Hematopoietic multipotent progenitor cell treated with erythropoietin and hydrocortisone succinate and interleukin-3 and kit ligand, for 8 days (in vitro differentiated cells): ENCODE measurements at regions not wholly inside any gene's neighbourhood (a gene's known extent, or its start where the extent isn't known, plus 50 kb on each side); places are given as distances from the start of the nearest gene placed in this dataset.

Experiments
- DNase-seq: peaks from one replicate; pipeline ENCODE4 v3.0.0-alpha.2; 2015

DNA sequence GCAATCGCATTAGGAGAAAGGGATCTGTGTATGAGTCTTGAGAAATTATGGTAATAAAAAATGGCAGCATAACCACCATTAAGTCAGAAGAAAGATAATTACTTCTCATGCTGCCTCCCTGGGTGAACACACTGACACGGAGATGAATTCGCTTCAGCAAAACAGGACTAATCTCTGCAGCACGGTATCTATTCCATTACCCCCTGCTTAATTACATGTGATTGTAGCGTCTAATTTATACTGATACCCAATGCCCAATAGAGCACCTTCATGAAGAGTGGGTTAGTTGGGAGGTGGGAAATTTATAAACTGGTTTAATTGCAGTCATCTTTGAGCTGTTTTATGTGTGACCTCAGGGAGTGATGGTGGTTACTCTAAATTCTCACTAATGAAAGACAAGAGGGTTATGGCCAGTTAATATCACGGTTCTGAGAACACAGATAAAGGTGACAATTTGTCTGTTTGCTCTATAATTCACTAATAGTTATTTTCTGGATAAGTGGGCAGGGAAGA lies 476.2 kb upstream of the SULF2 start:
- DNase-seq, result no peak

DNA sequence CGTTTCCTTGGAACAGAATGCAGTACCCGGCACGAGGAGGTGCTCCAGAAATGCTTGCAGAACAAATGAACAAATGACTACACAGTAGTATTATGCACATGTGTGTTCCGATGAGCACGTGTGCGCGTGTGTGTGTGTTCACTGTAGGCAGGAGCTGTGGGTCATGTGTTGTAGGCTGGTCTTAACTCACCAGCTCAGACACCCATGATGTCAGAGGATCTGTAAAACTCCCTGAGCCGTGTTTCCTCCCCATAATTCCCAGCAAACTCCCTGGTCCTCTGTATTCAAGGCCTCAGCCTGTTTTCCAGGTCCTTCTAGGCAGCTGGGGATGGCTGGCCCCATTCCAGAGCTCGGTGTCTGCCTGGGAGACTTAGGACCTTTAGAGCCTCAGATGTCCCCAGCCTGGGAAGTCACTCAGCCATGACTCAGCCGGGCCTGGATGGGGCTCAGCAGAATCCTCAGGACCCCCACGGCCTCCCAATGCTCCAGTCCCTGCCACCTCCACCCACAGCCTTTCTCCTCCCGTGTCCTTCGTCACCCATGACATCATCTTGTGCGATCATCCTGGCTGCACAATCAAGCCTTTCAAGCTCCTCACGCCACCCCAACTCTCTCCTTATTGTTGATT lies 475.0 kb upstream of the SULF2 start:
- no peak for DNase-seq

DNA sequence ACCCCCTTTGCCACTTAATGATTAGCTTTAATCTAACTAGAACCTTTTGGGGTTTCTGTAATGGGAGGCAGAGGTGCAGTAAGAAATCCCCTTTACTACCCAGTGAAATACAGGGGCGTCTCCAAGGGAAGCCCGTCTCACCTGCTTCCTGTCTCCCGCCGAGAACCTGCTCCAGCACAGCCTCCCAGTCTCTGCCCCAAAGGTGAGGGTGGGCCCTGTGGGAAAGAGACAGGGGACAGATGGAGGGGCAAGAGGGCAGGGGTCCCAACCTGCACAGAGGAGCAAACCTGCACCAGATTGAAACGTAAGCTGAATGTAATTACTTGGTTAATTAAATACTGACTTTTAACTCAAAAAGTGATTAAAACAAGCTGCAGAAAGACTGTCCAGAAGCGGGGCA lies 474.2 kb upstream of the SULF2 start:
- no peak for DNase-seq

DNA sequence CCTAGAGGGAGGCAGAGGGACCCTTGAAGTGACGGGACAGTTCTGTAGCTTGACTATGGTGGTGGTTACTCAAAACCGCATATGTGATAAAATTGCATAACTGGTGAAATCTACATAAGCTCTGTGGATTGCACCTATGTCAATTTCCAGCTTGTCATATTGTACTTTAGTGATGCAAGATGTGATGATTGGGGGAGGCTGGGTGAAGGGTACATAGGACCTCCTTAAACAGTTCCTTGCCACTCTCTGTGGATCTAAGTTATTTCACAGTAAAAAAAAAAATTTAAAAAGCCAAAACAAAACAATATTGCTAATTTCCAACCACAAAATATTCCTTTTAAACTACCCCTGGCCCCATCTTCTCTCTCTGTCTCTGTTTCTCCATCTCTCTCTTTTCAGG lies 472.6 kb upstream of the SULF2 start:
- no peak for DNase-seq

DNA sequence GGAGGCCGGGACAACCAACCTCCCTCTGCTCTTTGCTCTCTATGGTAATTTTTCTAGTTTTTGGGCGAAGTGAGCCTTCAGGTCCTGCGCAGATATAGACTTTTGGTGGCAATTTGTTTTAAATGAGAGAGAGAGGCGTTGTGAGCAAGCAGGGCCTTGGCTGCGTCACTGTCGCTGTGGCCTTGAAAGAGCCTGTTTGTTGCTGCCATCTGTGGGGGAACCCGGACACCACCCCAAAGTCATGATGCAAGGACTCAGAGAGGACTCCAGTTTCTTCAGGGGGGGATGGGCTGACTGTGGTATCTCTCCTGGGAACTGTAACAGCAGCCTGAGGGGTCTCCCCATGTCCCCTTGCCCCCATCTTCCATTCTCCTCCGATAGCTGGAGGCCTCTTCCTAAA lies 462.7 kb upstream of the SULF2 start:
- no peak for DNase-seq

DNA sequence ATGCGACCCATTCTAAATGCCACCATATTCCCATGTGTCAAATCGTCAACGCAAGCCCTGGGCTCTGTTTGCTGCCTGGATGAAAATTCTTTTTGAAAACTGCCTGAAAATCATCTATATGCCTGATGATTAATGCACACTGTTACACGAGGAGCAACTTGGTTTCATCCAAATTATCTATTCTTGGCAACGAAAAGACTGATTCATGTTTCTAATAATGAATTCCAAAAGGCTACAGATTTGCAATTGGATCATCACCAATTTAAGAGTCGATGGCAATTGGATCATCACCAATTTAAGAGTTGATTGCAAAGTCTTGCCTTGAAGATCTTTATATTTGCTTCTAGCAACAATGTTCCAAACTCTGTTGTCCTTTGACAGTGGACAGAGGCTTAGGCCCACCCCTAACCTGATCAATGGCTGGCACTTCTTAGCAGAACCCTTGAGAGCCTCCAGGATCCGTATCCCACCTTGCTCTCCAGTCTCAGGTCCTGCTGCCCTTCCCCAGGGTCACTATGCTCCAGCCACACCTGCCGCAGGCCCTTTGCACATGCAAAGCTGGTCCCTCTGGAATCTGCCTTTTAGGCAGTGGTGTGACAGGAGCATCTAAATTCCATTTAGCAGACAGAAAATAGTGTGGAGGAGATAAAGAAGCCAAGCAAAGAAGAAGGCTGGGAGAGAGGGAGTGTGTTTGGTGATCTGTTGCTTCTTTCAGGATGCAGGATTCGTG lies 460.9 kb upstream of the SULF2 start:
- DNase-seq, result no peak

DNA sequence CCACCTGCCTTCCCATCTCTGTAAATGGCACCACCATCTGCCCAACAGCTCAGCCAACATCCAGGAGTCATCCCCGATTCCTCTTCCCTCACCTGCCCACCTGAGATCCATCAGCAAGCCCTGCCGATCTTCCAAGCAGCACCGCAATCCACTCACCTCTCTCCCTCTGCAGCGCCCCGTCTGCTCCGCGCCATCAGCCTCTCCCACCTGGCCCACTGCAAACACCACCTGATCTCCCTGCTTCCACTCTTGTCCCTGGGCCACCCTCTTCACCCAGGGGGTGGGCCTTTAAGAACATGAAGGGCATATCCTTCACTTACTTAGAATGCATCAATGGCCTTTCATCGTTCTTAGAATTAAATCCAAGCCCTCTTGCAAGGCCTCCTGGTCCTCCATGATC lies 457.3 kb upstream of the SULF2 start:
- no peak for DNase-seq

DNA sequence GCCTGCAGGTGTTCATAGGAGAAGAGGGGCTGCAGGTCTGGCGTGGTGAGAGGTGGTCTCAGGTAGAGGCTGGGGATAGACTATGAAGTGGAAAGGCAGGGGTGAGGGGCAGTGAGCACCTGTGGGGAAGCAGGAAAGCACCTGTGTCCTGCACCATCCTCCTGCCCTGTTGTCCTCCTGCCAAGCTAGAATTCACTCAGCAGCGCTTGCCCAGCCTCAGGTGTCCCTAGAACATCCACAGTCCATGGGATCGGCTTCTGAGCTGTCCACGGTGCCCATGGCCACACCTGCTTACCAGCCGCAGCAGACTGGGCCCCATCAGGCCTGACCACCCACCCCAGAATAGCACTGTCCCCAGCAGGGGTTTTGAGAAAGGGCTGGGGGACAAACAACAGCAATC lies 456.2 kb upstream of the SULF2 start:
- no peak for DNase-seq

DNA sequence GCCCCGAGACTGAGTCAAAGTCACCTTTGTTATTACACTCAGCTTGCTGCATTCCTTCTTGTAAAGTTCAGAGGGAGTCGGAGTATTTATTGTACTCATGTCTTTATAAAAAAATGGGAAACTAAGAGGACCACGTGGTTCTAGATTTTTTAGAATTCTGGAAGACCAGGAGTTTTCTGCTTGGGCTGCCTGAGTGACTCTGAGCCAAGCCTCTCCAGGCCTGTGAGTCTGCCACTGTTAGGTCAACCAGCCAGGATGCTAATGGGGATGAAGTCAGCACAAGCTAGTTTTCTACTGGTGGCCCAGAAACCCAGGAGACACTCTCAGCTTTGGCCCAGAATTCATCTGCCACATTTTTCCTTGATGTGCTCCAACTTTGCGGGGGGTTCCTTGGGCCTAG lies 453.5 kb upstream of the SULF2 start:
- no peak for DNase-seq

DNA sequence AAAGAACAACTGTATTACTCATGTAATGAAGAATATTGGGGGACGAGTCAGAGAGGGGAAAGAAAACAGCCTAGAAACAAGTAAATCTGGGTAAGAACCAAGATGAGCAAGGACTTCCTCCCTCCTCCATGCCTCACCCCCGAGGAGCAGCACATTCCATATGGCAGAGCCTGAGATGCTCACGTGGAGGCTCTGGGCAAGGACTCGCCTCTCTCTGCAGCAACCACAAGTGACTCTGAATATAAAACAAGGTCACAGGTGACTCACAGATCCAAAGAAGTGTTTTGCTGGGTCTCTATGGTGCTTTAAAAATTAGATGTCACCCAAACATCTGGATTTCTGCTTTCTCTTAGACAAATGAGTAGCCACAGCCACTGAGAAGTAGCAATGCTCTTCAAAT lies 453.0 kb upstream of the SULF2 start:
- no peak for DNase-seq

DNA sequence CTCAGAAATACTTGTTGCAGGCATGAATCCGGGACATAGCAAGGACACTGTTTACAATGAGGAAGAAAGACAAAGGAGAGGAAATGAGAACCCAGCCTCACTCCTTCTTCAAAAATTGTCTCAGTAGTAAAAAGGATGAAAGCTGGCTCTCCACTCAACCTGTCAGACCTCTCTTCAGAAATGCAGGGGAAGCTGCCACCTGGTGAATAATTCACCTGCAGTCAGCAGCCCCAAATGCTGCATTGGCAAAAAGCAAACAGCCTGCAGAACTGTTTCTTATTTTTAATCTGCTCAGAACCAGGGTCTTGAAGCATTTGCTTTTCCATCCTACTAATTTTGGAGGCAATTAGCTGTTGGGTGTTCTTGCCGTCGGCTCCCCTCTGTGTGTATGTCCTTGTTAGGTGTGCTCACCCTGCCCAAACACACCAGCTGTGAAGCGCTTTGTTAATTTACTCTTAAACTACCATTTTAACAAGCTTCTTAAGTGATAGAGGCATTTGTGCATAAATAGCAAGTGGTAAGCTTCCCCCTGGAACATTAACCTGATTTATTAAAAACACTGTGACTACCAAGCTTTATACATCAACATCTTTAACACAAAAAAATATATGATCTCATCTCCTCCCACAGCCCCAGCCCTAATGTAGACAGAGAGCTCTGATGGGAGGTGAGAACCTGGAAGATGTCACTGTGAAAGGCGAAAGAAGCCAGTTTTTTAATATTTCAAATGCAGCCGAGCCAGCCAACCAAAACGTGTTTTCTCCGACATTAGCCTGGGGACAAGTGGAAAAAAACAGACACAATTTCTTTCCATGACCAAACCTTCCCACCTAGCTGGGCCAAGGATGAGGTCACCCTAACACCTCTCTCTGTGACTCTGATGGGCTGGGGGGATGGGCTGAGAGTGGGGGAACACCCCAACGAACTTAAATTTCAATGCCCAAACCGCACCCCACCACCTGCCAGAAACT lies 451.0 kb upstream of the SULF2 start:
- DNase-seq, result no peak

DNA sequence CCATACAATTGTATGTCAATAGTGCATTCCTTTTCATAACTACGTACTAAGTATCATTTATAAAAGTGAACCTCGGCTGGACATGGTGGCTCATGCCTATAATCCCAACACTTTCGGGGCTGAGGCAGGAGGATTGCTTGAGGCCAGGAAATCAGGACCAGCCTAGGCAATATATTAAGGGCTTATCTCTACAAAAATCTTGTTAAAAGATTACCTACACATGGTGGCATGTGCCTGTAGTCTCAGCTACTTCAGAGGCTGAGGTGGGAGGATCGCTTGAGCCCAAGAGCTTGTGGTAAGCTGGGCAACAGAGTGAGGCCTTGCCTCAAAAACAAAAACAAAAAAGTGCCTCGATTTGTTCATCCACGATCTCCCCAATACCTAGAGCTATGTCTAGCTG lies 449.7 kb upstream of the SULF2 start:
- DNase-seq, result no peak

DNA sequence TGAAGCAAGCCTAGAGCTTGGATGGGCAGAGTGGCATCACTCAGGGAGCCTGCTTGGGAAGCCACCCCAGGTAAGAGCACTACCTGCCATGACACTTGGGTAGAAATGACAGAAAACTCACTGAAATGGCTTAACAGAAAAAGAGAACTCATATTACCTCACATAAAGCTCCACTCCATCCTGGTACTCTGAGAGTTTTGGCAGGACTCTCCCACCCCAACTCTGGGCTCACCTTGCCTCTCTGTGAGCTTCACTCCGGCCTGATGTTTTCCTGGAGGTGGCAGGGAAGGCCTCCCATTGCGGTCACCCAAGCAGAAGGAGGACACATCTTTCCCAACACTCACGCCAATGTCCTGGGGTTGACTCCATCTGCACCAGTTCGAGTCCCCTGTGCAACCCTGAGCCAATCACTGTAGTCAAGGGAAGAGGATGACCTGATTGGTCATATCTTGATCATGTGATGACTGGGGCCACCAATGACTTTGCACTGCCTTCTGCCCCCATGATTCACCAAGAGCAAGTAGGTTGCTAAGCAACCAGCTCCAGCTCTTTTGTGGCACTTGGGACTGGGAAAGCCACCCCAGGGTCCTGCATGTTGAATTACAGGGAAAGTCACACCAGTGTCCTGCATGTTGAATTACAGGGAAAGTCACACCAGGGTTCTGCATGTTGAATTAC lies 446.1 kb upstream of the SULF2 start:
- DNase-seq, result no peak

DNA sequence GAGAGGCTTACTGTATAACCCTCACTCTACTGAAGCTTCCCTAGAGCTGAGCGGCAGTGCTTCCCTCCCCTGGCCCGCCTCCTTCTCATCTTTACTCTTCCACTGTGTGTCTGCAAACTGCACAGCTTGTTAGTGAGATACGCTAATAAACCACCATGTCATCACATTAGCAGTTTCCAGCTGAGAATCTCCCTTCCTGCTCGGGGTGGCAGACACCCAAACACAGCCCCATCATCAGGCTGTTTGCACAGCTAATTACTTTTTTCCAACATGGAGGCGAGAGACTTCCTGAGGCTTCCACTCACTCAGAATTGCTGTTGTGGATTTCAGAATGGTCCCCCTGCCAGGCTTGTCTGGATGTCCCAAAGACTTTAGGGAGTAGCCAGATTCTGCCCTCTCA lies 444.9 kb upstream of the SULF2 start:
- no peak for DNase-seq

DNA sequence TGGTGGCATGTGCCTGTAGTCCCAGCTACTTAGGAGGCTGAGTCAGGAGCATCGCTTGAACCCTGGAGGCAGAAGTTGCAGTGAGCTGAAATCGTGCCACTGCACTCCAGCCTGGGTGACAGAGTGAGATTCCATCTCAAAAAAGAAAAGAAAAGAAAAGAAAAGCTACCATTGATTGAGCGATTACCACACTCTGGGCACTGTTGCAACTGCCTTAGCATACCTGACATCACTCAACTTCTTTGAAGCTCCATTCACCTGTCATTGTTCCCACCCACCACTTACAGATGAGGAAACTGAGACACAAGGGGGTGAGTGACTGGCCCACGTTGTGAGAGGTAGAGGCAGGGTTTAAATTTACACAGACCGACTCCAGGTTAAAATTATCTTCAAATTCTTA lies 442.1 kb upstream of the SULF2 start:
- no peak for DNase-seq

DNA sequence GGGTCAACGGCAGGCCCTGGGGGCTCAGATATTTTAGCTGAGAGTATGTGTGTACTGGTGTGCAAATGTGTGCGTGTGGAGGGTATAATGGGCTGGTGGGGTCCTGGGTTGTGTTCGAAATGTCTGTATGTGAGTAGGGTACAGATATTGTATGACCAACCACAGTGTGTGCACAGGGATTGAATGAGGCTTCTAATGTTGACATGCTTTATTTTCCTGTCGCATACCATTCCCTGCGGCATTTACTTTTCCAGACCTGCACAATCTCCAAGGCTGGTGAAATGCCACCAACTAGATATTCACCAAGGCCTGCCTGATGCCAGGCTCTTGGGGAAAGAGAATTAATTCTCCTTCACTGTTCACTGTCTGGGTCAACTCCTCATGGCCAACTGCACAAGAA lies 441.4 kb upstream of the SULF2 start:
- DNase-seq, result no peak

DNA sequence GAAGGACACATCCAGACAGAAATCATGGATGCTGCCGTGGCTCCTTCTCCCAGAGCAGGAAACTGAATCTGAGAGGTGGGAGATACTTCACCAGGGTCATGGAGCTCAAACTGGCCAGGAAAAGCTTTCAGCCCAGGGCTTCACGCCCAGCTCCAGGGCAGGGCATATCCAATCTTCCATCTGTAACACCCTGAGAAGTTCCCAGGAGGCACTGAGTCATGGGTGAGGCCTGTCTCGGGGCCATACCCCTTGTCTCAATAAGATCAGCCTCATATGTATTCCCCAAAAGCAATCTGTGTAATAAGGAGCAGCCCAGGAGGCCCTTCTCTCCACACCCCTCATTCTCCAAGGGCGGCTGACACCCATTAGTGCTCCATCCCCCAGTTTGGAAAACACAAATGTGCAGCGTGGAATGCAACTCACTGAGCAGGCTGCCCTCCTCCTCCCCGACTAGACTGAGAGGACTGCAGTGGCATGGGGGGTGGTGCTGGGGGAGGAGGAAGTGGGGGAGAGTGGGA lies 439.3 kb upstream of the SULF2 start:
- DNase-seq, result no peak

DNA sequence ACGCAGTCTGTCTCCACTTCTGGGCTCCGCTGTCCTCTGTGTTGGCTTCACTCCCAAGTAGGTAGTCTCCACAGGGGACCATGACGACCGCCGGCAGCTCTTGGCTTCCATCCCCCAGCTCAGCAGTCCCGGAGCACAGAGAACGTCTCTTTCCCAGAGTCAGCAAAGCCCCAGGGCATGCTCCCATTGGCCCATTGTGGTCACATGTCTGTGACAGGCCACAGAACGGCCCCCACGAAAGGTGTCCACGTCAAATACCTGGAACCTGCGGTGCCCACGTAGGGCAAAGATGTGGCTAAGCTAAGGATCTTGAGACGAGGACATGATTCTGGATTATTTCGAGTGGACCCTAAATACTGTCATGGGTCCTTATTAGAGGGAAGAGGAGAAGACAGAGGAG lies 438.4 kb upstream of the SULF2 start:
- DNase-seq, result no peak

DNA sequence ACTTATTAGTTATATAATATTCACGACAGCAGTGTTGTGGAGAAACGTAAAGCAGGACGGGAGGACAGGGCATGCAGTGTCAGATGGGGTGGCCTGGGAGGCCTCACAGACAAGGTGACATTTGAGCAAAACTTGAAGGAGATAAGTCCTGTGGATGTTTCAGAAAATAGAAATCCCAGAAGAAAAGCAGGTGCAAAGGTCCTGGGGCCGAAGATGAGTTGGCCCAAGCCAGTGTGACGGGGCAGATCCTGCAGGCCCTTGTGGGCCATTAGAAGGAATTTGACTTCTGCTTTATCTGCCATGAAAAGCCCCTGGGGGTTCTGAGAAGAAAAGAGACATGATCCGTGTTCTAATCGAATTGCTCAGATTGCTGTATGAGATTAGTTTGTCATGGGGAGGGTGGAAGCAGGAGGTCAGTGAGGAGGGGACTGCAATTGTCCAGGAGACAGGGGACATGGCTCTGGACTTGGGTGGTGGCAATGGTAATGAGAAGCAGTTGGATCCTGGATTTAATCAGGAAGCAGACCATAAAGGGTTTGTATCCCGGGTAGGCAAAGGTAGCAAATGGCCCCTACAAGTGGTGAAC lies 437.4 kb upstream of the SULF2 start:
- no peak for DNase-seq

DNA sequence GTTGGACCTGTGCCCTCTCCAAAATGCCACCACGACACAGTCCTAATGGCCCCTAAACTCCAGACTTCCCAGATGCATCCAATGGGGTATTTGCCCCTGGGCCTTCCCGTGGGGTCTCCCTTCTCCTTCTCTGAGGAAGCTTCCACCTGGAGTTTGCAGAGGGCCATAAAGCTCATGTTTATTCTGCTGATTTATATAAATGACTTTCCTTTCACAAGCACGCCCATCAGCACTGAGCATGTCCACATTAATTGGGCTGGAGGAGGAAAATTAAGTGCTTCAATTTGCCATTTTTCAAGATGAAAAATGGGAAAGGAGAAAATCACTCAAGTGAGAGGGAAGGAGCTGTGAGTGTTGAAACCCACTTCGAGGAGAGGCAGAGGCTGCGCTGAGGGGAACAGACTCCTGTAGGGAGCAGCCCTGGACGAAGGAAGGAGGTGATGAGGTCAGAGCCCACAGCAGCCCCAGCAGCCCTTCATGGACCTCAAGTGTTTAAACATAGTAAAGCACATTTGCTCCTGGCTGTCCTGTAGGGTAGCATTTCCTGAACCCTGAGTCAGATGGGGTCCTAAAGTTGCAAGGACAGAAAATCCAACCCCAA lies 434.9 kb upstream of the SULF2 start:
- no peak for DNase-seq

DNA sequence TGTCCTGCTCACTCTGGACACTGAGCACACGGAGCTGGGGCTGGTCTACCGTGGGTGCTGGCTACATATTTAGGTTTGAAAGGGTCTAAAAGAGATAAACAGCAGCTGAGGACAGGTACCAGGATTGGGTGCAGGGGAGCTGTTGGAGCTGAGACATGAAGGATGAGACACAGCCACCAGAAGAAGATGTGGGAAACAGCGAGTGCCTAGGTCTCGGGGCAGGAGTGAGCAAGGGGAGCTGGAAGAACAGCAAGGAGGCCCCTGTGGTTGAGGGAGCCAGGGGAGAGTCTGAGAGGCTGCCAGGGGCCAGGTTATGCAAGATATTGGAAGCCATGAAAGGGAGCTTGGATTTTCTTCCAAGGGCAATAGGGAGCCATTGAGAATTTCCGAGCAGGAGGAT lies 434.0 kb upstream of the SULF2 start:
- DNase-seq, result no peak

DNA sequence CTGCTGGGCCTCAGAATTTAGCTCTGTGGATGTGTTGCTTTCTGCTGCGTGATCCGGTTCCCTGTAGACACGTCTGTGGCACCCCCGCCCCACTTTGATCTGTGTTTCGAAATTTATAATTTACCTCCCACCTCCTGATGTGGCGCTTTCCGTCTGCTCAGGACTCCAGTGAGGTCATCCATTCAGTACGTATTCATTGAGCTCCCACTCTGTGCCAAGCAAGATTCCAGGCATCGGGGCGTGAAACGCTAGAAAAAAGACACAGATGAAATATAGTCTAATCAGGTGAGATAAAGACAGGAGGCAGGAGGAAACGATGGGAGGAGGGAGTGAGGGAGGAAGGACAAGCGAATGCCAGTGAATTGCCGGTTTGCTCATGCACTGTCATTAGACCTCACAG lies 431.9 kb upstream of the SULF2 start:
- DNase-seq, result no peak
